Panc1 (cell line): ENCODE measurements at regions not wholly inside any gene's neighbourhood (a gene's known extent, or its start where the extent isn't known, plus 50 kb on each side); places are given as distances from the start of the nearest gene placed in this dataset.

ENCODE experiments used
- CTCF ChIP-seq: fragments of 450-650 bp; IDR thresholded peaks from 2 replicates; pipeline ENCODE4 v1.5.1; 2017; ENCODE audit warnings: mild to moderate bottlenecking
- POLR2AphosphoS5 ChIP-seq: IDR thresholded peaks from 2 replicates; pipeline ENCODE4 v1.6.1; 2012; ENCODE audit warnings: mild to moderate bottlenecking, low read depth, low read length, moderate library complexity
- REST ChIP-seq, 2 experiments: IDR thresholded peaks; 2 replicates each; pipeline ENCODE4 v1.6.1; 2011 to 2012; ENCODE audit warnings: low read depth in 2 of 2, control low read depth in 1 of 2, low read length in 1 of 2, mild to moderate bottlenecking in 1 of 2, moderate library complexity in 1 of 2; ENCODE audit not compliant: insufficient read depth in 1 of 2
- SIN3A ChIP-seq: IDR thresholded peaks from 2 replicates; pipeline ENCODE4 v1.6.1; 2012; ENCODE audit warnings: low read depth, mild to moderate bottlenecking, low read length, moderate library complexity, borderline replicate concordance; ENCODE audit not compliant: insufficient read depth
- TCF7L2 ChIP-seq: IDR thresholded peaks from 2 replicates; pipeline ENCODE4 v1.6.1; 2011; ENCODE audit warnings: mild to moderate bottlenecking, low read depth, low read length, inconsistent platforms

GRCh38 chr10:128792426-128793140 lies 666.4 kb upstream of the MKI67 start:
- TF ChIP-seq CTCF (no peak), POLR2AphosphoS5 (no peak), SIN3A (no peak), TCF7L2 (no peak), REST (IDR thresholded peaks at IDR 0.05; ENCODE audit: insufficient read depth in 1 of 2, low read depth in 2 of 2, low read length in 1 of 2) (no peak)
